IMR-90 (cell line): ENCODE measurements at regions not wholly inside any gene's neighbourhood (a gene's known extent, or its start where the extent isn't known, plus 50 kb on each side); places are given as distances from the start of the nearest gene placed in this dataset.

ENCODE experiments used
- BHLHE40 ChIP-seq: fragments of 150-350 bp; IDR thresholded peaks from 2 replicates; pipeline ENCODE4 v1.6.1; 2016; ENCODE audit warnings: mild to moderate bottlenecking, low read depth, low read length
- CHD1 ChIP-seq: IDR thresholded peaks from 2 replicates; pipeline ENCODE4 v1.6.1; 2012; ENCODE audit warnings: low read depth, low read length, improper control_type of control experiment
- CTCF ChIP-seq: conservative IDR thresholded peaks from 2 replicates; pipeline ENCODE4 v1.5.1; 2012; ENCODE audit warnings: mild to moderate bottlenecking, low read depth, low read length, improper control_type of control experiment
- MAFK ChIP-seq: IDR thresholded peaks from 2 replicates; pipeline ENCODE4 v1.6.1; 2012; ENCODE audit warnings: low read depth, low read length, improper control_type of control experiment
- MAZ ChIP-seq: IDR thresholded peaks from 2 replicates; pipeline ENCODE4 v1.6.1; 2012; ENCODE audit warnings: low read depth, mild to moderate bottlenecking, low read length, improper control_type of control experiment, moderate library complexity, borderline replicate concordance
- POLR2A ChIP-seq: IDR thresholded peaks from 2 replicates; pipeline ENCODE4 v1.6.1; 2012; ENCODE audit warnings: mild to moderate bottlenecking, low read depth, low read length
- RAD21 ChIP-seq: IDR thresholded peaks from 2 replicates; pipeline ENCODE4 v1.6.1; 2012; ENCODE audit warnings: low read length, improper control_type of control experiment
- SMC3 ChIP-seq: fragments of 150-350 bp; IDR thresholded peaks from 2 replicates; pipeline ENCODE4 v1.6.1; 2016; ENCODE audit warnings: low read depth, mild to moderate bottlenecking, antibody characterized with exemption, low read length, moderate library complexity

GRCh38 chr10:118412132-118412760 is 70.1 kb upstream of the FAM204A start:
- no peak for TF ChIP-seq CTCF
- TF ChIP-seq POLR2A, result no peak
- TF ChIP-seq MAFK, result no peak
- TF ChIP-seq CHD1, result no peak
- no peak for TF ChIP-seq SMC3
- TF ChIP-seq BHLHE40, result no peak
- no peak for TF ChIP-seq MAZ
- TF ChIP-seq RAD21, result no peak
